ENCODE measurements at regions not wholly inside any gene's neighbourhood (a gene's known extent, or its start where the extent isn't known, plus 50 kb on each side); places are given as distances from the start of the nearest gene placed in this dataset.

DNA sequence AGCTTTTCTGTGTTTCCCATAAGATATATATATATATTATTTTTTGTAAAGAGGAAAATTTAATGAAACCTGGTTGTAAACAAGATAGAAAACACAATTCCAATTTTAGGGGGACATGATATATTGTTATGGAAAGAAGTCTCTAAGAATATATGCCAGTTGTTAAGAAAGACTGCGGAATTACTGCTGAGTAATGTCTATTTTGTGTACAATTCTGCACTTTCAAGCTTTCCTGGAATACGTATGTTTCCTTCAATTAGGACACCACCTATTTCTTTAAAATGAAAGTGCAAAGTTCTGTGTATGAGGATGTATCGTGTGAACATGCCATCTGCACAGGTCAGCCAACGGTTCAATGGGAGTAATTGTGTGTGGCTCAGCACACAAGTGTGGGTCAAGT lies 760.2 kb downstream of the BRD1 start:
- TF ChIP-seq POLR2A (IDR thresholded peaks at IDR 0.05; ENCODE audit: low read depth, low read length) (no peak), SPI1 (IDR thresholded peaks at IDR 0.05; ENCODE audit: low read depth, low read length) (no peak), POLR2AphosphoS5 (IDR thresholded peaks at IDR 0.05; ENCODE audit: low read depth, low read length) (no peak), TAF1 (IDR thresholded peaks at IDR 0.05; ENCODE audit: low read depth, low read length) (no peak)

All from GM12891 (cell line).